ENCODE measurements at regions not wholly inside any gene's neighbourhood (a gene's known extent, or its start where the extent isn't known, plus 50 kb on each side); places are given as distances from the start of the nearest gene placed in this dataset.
"Not testable (repeated sequence)": the region's sequence is repeated elsewhere in the genome, so short reads cannot be mapped to it uniquely, and the experiment has no call there.

GRCh38 chr17:22399037-22399436, 706.7 kb downstream of the KCNJ18 start:
- TF ChIP-seq NR3C1 (CRISPR knock-in tag; conservative IDR thresholded peaks at IDR 0.05; ENCODE audit: low read depth); TEAD4 (CRISPR knock-in tag; IDR thresholded peaks at IDR 0.05); CTCF (IDR thresholded peaks at IDR 0.05): not testable (repeated sequence)

All from WTC11 (cell line).